ENCODE measurements at regions not wholly inside any gene's neighbourhood (a gene's known extent, or its start where the extent isn't known, plus 50 kb on each side); places are given as distances from the start of the nearest gene placed in this dataset.
"Not testable (repeated sequence)": the region's sequence is repeated elsewhere in the genome, so short reads cannot be mapped to it uniquely, and the experiment has no call there.

DNA sequence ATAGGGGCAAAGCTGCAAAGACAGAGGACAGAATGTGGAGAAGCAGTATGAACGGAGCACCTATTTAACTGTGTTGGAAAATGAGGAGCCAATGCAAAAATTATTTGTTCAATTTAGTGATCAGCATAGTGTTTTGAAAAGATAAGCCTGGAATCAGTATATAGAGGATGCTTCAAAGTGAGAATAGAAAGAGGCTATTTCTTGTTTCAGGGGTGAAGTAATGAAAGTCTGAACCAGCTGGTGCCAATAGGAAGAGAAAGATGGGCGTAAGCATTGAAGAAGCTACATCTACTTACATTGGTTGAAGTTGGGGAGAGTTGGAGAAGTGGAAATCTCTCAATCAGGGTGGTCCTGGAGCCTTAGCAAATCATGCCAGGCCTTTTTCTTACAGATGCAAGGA lies 77.3 kb upstream of the SLC38A4 start:
- Histone ChIP-seq H3K36me3 (replicated peaks in 1 of 2; ENCODE audit: insufficient read depth in 1 of 2, low read depth in 2 of 2) (no peaks in the 10 kb centered on the region), H3K9me3 (no peaks in the 10 kb centered on the region), H3K27ac (no peak overlapping the region), H3K4me3 (no peak overlapping the region), H3K4me1 (no peaks in the 10 kb centered on the region), H3K27me3 (no peaks in the 10 kb centered on the region)
- TF ChIP-seq POLR2A (IDR thresholded peaks at IDR 0.05) (no peak), CTCF (IDR thresholded peaks at IDR 0.05) (no peak)
- WGBS, 2 donors, result 84 to 90% methylated on average over 2 of the region's 2 CpGs
- ATAC-seq, result no peak
- no peak for DNase-seq
- intact Hi-C loops (cut with DNase I), result no loop called here

- Histone ChIP-seq H3K4me3 (no peak overlapping the region), H3K4me1 (no peaks in the 10 kb centered on the region), H3K27ac (no peak overlapping the region), H3K27me3 (no peaks in the 10 kb centered on the region), H3K36me3 (replicated peaks in 1 of 2; ENCODE audit: insufficient read depth in 1 of 2, low read depth in 2 of 2) (no peaks in the 10 kb centered on the region), H3K9me3 (no peaks in the 10 kb centered on the region)
- DNase-seq, result no peak
- TF ChIP-seq POLR2A (IDR thresholded peaks at IDR 0.05), result no peak
- no peak for TF ChIP-seq CTCF (IDR thresholded peaks at IDR 0.05)
- intact Hi-C loops (cut with DNase I), result no loop called here
- ATAC-seq, result no peak
- WGBS, 2 donors, result 73 to 80% methylated on average over 12 of the region's 12 CpGs
These were observed 78.8 kb upstream of the SLC38A4 start for GRCh38 chr12:46904406-46905238.

DNA sequence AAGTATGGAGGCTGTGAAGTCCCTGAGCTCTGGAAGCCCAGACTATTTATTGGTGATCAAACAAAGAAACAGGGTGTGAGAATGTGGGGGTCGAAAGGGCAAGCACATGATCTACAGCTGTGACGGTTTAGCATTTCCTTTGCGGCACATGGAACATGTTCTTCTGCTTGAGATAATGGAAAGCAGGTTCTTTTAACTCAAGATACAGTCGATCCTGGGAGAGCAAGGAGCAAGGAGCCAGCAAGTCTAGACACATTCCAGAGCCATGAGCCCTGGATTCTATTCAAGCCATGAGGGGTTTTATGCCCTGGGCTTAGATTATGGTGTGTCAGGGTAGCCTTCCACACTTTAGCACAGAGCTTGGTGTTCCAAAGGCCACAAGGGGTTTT lies 79.4 kb upstream of the SLC38A4 start:
- H3K36me3 ChIP-seq (replicated peaks in 1 of 2; ENCODE audit: insufficient read depth in 1 of 2, low read depth in 2 of 2); DNase-seq; H3K9me3 ChIP-seq; H3K4me1 ChIP-seq; intact Hi-C loops (cut with DNase I); H3K27ac ChIP-seq; H3K27me3 ChIP-seq; ATAC-seq; H3K4me3 ChIP-seq: not testable (repeated sequence)
- WGBS, 2 donors, result 63 to 78% methylated on average over 4 of the region's 4 CpGs

- DNase-seq, result no peak
- no peak overlapping the region for H3K4me3 ChIP-seq
- 63 to 88% methylated on average over 3 of the region's 3 CpGs for WGBS, 2 donors
- TF ChIP-seq CTCF (IDR thresholded peaks at IDR 0.05) (no peak), POLR2A (IDR thresholded peaks at IDR 0.05) (no peak)
- no peak overlapping the region for H3K27ac ChIP-seq
- ATAC-seq, result no peak
- intact Hi-C loops (cut with DNase I), result no loop called here
- H3K4me1 ChIP-seq, result no peaks in the 10 kb centered on the region
- H3K36me3 ChIP-seq (replicated peaks in 1 of 2; ENCODE audit: insufficient read depth in 1 of 2, low read depth in 2 of 2), result no peaks in the 10 kb centered on the region
- H3K9me3 ChIP-seq, result no peaks in the 10 kb centered on the region
- H3K27me3 ChIP-seq, result no peaks in the 10 kb centered on the region
These were observed 82.0 kb upstream of the SLC38A4 start for GRCh38 chr12:46907791-46908190.

- no peak for DNase-seq
- Histone ChIP-seq H3K9me3 (no peaks in the 10 kb centered on the region), H3K27ac (no peak overlapping the region), H3K36me3 (replicated peaks in 1 of 2; ENCODE audit: insufficient read depth in 1 of 2, low read depth in 2 of 2) (no peaks in the 10 kb centered on the region), H3K4me3 (no peak overlapping the region), H3K27me3 (no peaks in the 10 kb centered on the region), H3K4me1 (no peaks in the 10 kb centered on the region)
- TF ChIP-seq CTCF (IDR thresholded peaks at IDR 0.05) (no peak), POLR2A (IDR thresholded peaks at IDR 0.05) (no peak)
- 83 to 94% methylated on average over 2 of the region's 2 CpGs for WGBS, 2 donors
- intact Hi-C loops (cut with DNase I), result no loop called here
- ATAC-seq, result no peak
These were observed 82.6 kb upstream of the SLC38A4 start for GRCh38 chr12:46908236-46908935.
